HG03025 (cell line): ENCODE measurements at regions not wholly inside any gene's neighbourhood (a gene's known extent, or its start where the extent isn't known, plus 50 kb on each side); places are given as distances from the start of the nearest gene placed in this dataset.
"Not testable (repeated sequence)": the region's sequence is repeated elsewhere in the genome, so short reads cannot be mapped to it uniquely, and the experiment has no call there.

Source experiments
- ATAC-seq: cut with Tn5 transposase; IDR thresholded peaks from one replicate; pipeline ENCODE4 v1.9.1; 2021; ENCODE audit warnings: mild to moderate bottlenecking, moderate library complexity; ENCODE audit not compliant: unreplicated experiment, low FRiP score

DNA sequence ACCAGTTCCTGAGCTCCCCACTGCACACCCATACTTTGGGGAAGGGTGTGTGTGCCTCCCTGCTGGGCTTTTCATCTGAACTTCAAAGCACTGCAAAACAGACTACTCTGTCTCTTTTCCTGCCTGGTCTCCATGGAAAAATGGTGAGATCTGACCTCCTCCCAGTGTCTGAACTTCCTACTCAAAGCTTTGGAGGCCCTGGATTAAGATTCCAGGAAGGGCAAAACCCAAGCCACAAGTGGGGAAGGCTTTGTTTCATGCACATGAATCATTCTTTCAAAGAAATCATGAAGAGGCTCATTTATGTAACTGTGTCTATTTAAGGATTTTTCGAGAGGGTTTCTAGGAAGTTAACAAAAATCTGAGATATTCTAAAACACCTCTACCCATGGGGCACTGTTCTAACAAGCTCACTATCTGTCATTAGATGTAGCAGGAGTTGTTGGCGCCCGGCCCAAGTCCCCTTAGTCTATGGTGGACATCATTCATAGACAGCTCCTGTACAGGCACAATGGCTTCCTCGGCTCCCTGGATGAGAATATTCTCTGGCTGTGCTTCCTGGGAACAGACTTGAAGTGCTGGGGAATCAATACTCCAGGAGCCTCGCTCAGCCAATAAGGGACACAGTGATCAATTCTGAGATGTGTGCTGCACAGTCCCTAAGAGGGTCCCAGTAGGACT, 224.0 kb downstream of the KTN1 start:
- ATAC-seq, result no peak

DNA sequence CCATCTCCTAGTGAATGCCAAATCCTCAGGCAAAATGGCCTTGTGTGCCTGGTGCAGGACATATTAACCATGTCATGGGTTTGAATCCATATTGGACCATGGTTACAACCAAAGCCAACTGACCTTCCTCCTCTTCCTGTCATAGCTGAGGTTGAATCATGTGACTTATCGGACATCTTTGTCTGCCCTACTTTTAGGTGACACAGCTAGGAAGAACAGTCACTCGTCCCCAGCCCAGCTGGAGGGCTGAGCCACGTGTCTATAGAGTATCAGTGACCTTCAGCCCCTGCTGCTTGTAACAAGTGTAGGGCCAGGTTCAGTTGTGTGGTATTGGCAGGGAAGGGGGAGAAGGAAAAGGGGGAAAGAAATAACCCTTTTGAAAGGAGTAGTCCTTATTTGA, 225.2 kb downstream of the KTN1 start:
- ATAC-seq, result no peak

DNA sequence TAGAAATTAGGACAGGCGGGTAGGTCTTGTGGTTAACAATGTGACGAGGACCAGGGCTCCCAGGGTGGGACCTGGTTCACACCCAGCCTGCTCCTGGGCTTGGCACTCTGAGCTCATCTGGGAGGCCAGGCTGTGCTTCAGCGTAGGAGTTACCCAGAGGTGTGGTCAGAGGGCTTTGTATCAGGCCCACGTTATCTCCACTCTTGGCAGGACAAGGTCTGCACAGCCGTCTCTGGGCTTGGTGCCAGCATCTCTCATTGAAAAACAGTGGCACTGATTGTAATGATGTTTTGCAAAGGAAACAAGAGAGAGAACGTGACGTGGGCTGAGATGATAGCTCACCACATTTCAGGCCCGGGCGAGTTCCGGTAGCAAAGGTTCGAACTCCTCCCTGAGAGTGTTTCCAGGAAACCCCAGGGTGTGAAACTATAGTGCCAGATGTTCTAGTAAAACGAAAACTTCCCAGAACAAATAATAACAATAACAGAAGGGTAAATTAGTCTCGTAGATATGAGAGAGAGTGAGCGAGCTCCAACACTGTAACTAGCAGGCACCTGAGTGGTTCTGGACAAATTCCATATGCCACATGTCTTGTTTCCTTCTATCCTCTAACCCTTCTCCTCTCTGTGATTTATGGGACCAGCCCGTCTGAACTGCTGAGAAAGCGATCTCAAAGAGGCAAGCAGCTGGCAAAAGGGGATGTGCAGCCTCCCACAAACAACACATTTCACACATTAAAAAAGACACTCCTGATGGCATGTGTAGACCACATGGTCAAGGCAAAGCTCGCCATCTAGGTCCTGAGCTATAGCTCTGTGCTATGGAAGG, 227.3 kb downstream of the KTN1 start:
- peak; percentile 64 for ATAC-seq

GRCh38 chr14:55807881-55808379, 227.9 kb downstream of the KTN1 start:
- ATAC-seq, result no peak

GRCh38 chr14:55813630-55814029, 233.6 kb downstream of the KTN1 start:
- no peak for ATAC-seq

DNA sequence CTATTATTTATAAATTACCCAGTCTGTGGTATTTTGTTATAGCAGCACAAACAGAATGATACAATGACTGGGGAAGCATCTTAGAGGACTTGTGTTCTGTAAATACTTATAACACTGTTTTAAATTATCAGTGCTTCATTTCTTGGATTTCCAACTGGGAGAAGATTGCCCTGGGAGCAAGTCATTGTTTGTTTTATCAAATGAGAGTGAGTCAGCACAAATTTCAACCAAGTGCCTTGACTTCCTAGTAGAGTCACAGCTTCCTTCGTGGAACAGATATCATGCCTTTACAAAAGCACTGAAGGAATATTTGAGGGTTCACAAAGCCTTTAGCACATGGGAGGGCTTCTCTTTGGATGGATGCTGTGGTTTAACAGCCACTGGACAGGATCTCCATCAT, 234.1 kb downstream of the KTN1 start:
- no peak for ATAC-seq

GRCh38 chr14:55814873-55815272, 234.9 kb downstream of the KTN1 start:
- no peak for ATAC-seq

DNA sequence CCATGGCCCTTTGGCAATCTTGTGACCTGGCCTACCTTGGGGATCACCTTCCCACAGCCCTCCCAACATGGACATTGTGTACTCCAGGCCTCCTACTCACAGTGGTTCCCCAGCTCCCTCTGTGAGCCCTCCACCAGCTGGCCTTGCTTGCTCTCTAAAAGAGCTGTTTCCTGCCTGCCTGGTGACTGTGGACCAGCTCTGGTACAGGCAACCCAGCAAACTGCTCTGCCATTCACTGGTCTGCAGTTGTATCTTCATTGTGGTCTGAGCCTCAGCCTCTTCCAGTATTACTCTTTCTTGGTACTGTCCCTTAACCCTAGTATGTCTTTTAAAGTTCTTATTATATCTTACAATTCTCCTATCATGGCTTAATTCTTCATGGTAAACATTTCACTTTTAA, 236.2 kb downstream of the KTN1 start:
- no peak for ATAC-seq

- peak; percentile 80 for ATAC-seq
Measured at GRCh38 chr14:55819610-55820304, 239.8 kb downstream of the KTN1 start.

- no peak for ATAC-seq
Measured at GRCh38 chr14:55822906-55823305, 242.9 kb downstream of the KTN1 start.

DNA sequence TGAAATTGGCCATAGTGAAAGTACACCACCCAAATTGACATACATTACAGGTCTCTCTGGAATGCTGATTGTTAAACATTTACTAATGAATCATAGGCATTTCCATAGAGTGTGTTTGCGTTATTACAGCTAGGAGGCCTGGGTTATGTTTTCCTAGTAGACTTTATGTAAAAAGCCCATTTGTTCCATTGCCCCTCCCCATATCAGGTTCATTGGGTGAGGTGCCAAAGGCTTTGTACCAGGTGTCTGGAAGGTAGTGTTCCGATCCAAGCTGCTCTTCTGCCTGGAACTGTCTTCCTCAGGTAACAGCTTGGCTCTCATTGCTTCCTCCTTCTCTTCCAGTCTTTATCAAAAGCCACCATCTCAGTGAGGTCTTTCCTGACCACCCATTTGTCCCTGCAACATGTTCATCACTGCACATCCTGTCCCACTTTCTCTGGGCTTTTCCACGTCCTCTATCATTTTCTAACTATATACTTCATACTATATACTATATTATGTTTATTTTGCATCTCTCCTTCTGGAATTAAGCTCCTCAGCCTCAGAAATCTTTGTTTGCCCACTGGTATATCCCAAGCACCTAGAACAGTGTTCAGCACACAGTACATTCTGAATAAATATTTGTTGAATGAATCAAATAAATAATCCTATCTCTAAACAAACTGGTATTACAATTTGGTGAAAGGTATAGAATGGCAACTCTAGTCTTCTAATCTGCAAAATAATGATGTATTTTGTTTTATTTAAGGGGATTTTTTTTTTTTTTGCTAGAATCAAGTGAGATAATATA, 252.3 kb downstream of the KTN1 start:
- ATAC-seq, result no peak

DNA sequence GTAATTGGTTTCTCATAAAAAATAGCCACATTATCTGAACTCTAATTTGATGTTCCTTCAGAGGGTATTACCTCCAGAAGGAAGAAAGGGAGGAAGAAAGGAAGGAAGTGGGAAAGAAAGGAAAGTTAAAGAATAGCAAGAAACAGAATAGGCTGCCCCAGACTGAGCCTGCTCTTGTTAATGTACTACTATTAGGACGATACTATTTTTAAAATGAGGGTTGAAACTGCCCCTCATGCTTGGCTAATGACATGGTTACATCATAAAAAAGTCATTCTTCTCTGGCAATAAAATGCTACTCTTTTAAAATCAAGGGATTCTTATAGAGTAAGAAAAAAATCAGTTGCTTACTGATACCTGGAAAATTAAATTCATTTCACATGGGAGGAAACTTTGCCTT, 253.0 kb downstream of the KTN1 start:
- ATAC-seq, result no peak

GRCh38 chr14:55834390-55834789, 254.4 kb downstream of the KTN1 start:
- no peak for ATAC-seq

DNA sequence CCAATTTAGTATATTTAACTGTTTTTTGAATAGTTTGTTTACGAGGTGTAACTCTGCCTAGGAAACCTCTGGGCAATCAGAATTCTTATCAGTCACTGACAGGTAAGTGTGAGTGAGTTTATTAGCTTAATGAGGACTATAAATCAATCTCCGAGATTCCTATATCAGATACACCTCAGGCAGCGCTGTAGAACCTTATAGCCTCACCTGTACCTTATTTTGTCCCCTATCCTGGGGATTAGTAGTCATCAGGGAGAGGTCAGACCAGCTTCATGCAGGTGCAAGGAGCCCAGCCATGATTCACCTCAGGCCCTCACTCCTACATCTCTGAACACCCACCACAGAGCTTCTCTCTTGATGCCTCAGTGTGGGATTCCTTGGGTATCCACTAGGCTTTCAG, 256.0 kb downstream of the KTN1 start:
- no peak for ATAC-seq

- no peak for ATAC-seq
Measured at GRCh38 chr14:55837467-55837866, 257.5 kb downstream of the KTN1 start.

DNA sequence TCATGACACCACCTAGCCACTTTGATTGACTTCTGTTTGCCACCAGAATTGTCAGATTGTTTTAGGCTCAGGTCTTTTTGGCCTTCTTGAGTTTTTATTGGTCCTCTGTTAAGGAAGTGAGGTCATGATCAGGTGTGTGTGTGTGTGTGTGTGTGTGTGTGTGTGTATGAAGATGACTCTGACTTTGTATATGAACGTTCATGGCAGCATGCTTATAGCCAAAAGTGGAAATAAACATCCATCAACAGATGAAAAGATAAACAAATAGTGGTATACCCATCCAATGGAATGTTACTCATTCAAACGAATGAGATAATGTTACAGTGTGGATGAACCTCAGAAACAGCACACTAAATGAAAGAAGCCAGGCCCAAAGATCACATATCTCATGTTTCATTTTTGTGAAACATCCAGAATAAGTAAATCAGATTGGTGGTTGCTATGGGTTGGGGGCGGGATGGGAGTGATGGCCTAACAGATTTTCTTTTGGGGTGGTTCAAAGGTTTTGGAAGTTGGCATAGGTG, 258.6 kb downstream of the KTN1 start:
- no peak for ATAC-seq

DNA sequence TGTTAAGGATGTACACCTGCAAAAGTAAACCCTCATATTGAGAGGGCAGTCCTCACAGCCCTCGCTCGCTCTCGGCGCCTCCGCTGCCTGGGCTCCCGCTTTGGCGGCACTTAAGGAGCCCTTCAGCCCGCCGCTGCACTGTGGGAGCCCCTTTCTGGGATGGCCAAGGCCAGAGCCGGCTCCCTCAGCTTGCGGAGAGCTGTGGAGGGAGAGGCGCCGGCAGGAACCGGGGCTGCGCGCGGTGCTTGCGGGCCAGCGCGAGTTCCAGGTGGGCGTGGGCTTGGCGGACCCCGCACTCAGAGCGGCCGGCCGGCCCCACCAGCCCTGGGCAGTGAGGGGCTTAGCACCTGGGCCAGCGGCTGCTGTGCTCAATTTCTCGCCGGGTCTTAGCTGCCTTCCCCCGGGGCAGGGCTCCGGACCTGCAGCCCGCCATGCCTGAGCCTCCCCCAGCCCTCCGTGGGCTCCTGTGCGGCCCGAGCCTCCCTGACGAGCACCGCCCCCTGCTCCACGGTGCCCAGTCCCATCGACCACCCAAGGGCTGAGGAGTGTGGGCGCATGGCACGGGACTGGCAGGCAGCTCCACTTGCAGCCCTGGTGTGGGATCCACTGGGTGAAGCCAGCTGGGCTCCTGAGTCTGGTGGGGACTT, 259.4 kb downstream of the KTN1 start:
- not testable (repeated sequence) for ATAC-seq

GRCh38 chr14:55840821-55841220, 260.8 kb downstream of the KTN1 start:
- no peak for ATAC-seq

GRCh38 chr14:55841625-55842024, 261.6 kb downstream of the KTN1 start:
- ATAC-seq, result no peak
